ENCODE measurements at regions not wholly inside any gene's neighbourhood (a gene's known extent, or its start where the extent isn't known, plus 50 kb on each side); places are given as distances from the start of the nearest gene placed in this dataset.

DNA sequence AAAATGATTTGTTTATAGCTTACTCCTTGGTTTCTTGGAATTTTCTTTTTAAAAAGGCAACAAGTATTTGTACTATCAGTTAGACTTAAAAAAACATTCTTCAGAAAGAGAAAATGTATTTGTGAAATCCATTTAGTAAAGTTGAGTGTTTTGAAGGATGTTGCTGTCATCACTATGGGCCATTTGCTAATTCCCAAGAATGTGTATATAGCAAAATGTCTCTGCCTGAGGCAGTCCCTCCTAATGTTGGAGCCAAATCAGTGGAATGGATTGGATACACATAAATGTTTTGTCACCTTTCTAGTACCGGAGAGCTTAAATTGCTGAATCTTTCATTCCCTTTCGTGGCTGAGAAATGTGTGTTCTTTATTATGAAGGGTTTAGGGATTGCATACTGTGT, 890.2 kb upstream of the ZEB2 start:
- TF ChIP-seq CTCF (IDR thresholded peaks at IDR 0.05): no peak
- H3K9me3 Mint-ChIP-seq (ENCODE audit: unreplicated experiment): peaks cover 4% of the 10 kb centered on the region
- H3K27me3 Mint-ChIP-seq (ENCODE audit: unreplicated experiment): no peaks in the 10 kb centered on the region
- no peak overlapping the region for H3K4me3 Mint-ChIP-seq (ENCODE audit: unreplicated experiment)
- peak overlapping the region; percentile 56 for H3K27ac Mint-ChIP-seq (ENCODE audit: unreplicated experiment)
- DNase-seq (ENCODE audit: extremely low spot score, unreplicated experiment): no peak
- H3K36me3 Mint-ChIP-seq (ENCODE audit: unreplicated experiment): no peaks in the 10 kb centered on the region
- peaks cover 21% of the 10 kb centered on the region for H3K4me1 Mint-ChIP-seq (ENCODE audit: unreplicated experiment)

DNA sequence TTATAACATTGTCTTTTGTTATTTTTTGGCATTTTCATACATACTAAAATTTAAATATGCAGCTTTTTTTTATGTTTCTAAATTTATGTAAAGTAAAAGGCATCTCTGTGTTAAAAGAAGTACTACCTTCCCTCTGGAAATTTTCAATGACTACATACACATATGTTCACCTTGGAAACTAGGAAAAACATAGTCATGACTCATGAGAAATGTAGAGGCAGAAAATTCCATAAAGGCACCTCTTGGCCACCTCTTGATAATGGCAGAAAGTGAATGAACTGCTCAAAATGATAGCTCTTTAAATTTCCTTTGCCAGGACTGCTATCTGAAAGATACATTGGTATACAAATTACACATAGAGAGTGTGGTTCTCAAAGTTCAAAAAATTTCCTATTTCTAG, 889.1 kb upstream of the ZEB2 start:
- no peaks in the 10 kb centered on the region for H3K9me3 Mint-ChIP-seq (ENCODE audit: unreplicated experiment)
- no peak for DNase-seq (ENCODE audit: extremely low spot score, unreplicated experiment)
- no peak for TF ChIP-seq CTCF (IDR thresholded peaks at IDR 0.05)
- H3K27ac Mint-ChIP-seq (ENCODE audit: unreplicated experiment): no peak overlapping the region
- peaks cover 21% of the 10 kb centered on the region for H3K4me1 Mint-ChIP-seq (ENCODE audit: unreplicated experiment)
- H3K27me3 Mint-ChIP-seq (ENCODE audit: unreplicated experiment): no peaks in the 10 kb centered on the region
- no peaks in the 10 kb centered on the region for H3K36me3 Mint-ChIP-seq (ENCODE audit: unreplicated experiment)
- H3K4me3 Mint-ChIP-seq (ENCODE audit: unreplicated experiment): no peak overlapping the region

DNA sequence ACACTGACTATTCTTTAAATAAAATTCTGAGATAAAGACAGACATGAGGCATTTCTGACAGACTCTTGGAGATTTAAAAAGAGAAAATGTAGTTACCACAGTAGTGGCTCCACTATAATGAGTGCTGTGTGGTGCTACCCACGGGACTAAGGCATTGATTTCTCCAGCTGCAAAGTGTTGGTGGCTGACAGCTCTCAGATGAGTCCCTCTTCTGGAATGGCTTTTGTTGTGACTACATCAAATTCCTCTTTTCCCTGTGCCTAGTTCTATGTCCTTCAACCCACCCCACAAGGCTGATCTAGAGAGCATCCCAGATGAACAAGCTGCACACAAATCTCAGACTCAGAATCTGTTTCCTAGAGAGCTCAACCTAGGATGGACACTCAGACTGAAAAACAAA, 884.8 kb upstream of the ZEB2 start:
- Mint-ChIP-seq H3K36me3 (ENCODE audit: unreplicated experiment) (no peaks in the 10 kb centered on the region), H3K4me3 (ENCODE audit: unreplicated experiment) (no peak overlapping the region), H3K4me1 (ENCODE audit: unreplicated experiment) (peaks cover 5% of the 10 kb centered on the region), H3K9me3 (ENCODE audit: unreplicated experiment) (no peaks in the 10 kb centered on the region), H3K27me3 (ENCODE audit: unreplicated experiment) (no peaks in the 10 kb centered on the region), H3K27ac (ENCODE audit: unreplicated experiment) (no peak overlapping the region)
- no peak for TF ChIP-seq CTCF (IDR thresholded peaks at IDR 0.05)
- no peak for DNase-seq (ENCODE audit: extremely low spot score, unreplicated experiment)

DNA sequence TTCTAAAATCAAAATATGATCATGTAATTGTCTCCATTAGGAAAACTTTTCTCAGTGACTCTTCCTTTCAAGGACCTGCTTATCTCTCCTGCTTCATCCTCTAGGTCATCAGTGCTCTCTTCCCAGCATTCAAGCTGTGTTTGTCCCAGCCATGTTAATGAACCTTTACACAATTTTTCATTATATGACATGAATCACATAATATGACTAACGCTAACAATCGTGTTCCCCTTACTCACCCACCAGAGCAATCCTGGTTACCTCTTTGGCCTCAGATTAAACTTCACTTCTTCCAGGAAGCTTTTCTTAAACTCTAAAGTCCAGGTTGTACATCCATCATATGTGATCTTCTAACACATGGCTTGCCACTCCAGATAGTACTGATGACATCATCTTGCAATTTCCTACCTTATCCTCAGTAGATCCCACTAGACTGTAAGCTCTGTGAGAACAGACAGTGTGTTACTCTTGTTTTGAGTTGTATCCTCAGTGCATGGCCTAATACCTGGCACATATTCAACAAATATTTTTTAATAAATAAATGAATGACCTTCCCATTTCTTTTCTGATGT, 882.9 kb upstream of the ZEB2 start:
- Mint-ChIP-seq H3K36me3 (ENCODE audit: unreplicated experiment) (no peaks in the 10 kb centered on the region), H3K27me3 (ENCODE audit: unreplicated experiment) (no peaks in the 10 kb centered on the region), H3K27ac (ENCODE audit: unreplicated experiment) (no peak overlapping the region), H3K4me1 (ENCODE audit: unreplicated experiment) (no peaks in the 10 kb centered on the region), H3K9me3 (ENCODE audit: unreplicated experiment) (no peaks in the 10 kb centered on the region), H3K4me3 (ENCODE audit: unreplicated experiment) (no peak overlapping the region)
- no peak for TF ChIP-seq CTCF (IDR thresholded peaks at IDR 0.05)
- DNase-seq (ENCODE audit: extremely low spot score, unreplicated experiment): no peak

DNA sequence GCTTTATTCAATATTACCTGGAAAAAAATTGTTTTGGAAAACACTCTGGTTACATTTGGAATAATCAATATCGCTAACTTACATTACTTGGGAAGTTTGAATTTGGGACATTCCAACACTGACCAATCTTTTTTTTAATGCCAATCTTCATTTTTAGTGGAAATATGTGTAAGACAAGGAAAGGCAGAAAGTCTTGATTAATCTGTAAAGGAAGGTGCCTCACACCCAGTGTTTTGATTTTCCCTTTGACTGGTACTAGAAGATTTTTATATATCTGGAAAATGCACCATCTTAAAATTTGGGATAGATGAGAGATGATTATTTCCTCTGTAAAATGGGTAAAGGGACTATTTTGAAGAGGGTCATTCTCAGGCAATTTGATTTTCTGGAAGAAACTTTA, 879.2 kb upstream of the ZEB2 start:
- DNase-seq (ENCODE audit: extremely low spot score, unreplicated experiment): no peak
- Mint-ChIP-seq H3K27ac (ENCODE audit: unreplicated experiment) (no peak overlapping the region), H3K9me3 (ENCODE audit: unreplicated experiment) (no peaks in the 10 kb centered on the region), H3K4me3 (ENCODE audit: unreplicated experiment) (no peak overlapping the region), H3K4me1 (ENCODE audit: unreplicated experiment) (no peaks in the 10 kb centered on the region), H3K27me3 (ENCODE audit: unreplicated experiment) (no peaks in the 10 kb centered on the region), H3K36me3 (ENCODE audit: unreplicated experiment) (no peaks in the 10 kb centered on the region)
- no peak for TF ChIP-seq CTCF (IDR thresholded peaks at IDR 0.05)

Measured in osteocyte (in vitro differentiated cells).